Neutrophil (primary cell): ENCODE measurements at regions not wholly inside any gene's neighbourhood (a gene's known extent, or its start where the extent isn't known, plus 50 kb on each side); places are given as distances from the start of the nearest gene placed in this dataset.

Experiments used
- H3K27ac ChIP-seq: fragments of 200-600 bp; sonication (generic); 2 replicates; pipeline ENCODE4 v1.5.1; 2016; ENCODE audit warnings: mild to moderate bottlenecking, moderate library complexity
- H3K27me3 ChIP-seq: fragments of 200-600 bp; sonication (generic); 2 replicates; pipeline ENCODE4 v1.6.0; 2016; ENCODE audit warnings: mild to moderate bottlenecking
- H3K36me3 ChIP-seq: fragments of 200-600 bp; sonication (generic); 2 replicates; pipeline ENCODE4 v1.5.1; 2017
- H3K4me1 ChIP-seq, 2 experiments: fragments of 200-600 bp in 1 of 2; sonication (generic) in 1 of 2; 1 replicate in 1 of 2; 2 replicates in 1 of 2; pipeline versions ENCODE4 v1.5.1 to v1.6.1; 2013 to 2016; ENCODE audit warnings: low read depth in 1 of 2, low read length in 1 of 2, mild to moderate bottlenecking in 1 of 2, moderate library complexity in 1 of 2; ENCODE audit not compliant: control insufficient read depth in 1 of 2, insufficient read depth in 1 of 2
- H3K4me3 ChIP-seq, 2 experiments: fragments of 200-600 bp in 1 of 2; sonication (generic) in 1 of 2; 1 replicate in 1 of 2; 2 replicates in 1 of 2; pipeline ENCODE4 v1.5.1; 2013 to 2016; ENCODE audit warnings: low read depth in 1 of 2, low read length in 1 of 2, mild to moderate bottlenecking in 1 of 2, moderate library complexity in 1 of 2
- H3K9me3 ChIP-seq: fragments of 200-600 bp; sonication (generic); 2 replicates; pipeline ENCODE4 v1.5.1; 2016
- TF ChIP-seq, protein P1 (sequence below): fragments of 200-600 bp; sonication (generic); IDR thresholded peaks from 2 replicates; pipeline ENCODE4 v1.5.1; 2016; ENCODE audit warnings: antibody characterized with exemption

GRCh38 chr4:57219431-57219830 is 109.2 kb upstream of the IGFBP7 start:
- no peak overlapping the region for H3K27ac ChIP-seq
- TF ChIP-seq, protein P1, sequence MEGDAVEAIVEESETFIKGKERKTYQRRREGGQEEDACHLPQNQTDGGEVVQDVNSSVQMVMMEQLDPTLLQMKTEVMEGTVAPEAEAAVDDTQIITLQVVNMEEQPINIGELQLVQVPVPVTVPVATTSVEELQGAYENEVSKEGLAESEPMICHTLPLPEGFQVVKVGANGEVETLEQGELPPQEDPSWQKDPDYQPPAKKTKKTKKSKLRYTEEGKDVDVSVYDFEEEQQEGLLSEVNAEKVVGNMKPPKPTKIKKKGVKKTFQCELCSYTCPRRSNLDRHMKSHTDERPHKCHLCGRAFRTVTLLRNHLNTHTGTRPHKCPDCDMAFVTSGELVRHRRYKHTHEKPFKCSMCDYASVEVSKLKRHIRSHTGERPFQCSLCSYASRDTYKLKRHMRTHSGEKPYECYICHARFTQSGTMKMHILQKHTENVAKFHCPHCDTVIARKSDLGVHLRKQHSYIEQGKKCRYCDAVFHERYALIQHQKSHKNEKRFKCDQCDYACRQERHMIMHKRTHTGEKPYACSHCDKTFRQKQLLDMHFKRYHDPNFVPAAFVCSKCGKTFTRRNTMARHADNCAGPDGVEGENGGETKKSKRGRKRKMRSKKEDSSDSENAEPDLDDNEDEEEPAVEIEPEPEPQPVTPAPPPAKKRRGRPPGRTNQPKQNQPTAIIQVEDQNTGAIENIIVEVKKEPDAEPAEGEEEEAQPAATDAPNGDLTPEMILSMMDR, result no peak
- no peaks in the 10 kb centered on the region for H3K9me3 ChIP-seq
- H3K36me3 ChIP-seq, result no peaks in the 10 kb centered on the region
- no peaks in the 10 kb centered on the region for H3K27me3 ChIP-seq
- H3K4me1 ChIP-seq, result no peaks in the 10 kb centered on the region
- H3K4me3 ChIP-seq, result no peak overlapping the region

DNA sequence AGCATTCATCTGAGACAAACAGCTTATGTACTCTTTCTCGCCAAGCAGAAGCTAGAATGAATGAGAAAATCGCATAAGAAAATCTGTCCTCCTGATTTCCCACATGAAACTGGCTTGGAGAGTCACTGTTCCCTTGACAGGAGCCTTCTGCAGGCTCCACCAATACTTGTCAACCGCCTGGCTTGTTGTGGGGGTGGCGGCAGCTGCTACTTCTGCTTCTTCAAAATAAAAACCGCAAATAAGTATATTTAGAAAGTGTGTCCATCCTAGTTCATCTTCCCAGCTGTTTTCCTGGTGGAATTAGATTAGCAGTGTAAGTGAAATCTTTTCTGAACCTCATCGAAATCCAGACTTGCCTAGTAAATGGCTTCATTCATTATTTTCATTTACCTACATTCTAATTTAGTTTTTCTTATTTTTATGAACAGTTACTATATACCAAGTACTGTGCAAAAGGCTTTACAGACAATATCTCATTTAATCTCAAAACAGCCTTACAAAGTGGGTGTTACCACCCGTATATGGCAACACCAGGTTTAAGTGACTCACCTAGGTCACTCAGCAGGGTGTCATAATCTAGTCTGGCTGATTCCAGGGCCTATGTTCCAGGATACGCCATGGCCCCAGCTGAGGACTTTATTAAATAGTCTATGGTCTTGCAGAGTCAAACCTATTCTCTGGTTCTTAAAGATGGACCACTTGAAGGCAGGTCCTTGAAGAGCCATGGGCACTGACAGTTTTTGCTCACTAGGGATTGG is 104.6 kb upstream of the IGFBP7 start:
- TF ChIP-seq, protein P1, result no peak
- Histone ChIP-seq H3K36me3 (no peaks in the 10 kb centered on the region), H3K27ac (no peak overlapping the region), H3K4me1 (no peaks in the 10 kb centered on the region), H3K9me3 (no peaks in the 10 kb centered on the region), H3K4me3 (no peak overlapping the region), H3K27me3 (no peaks in the 10 kb centered on the region)

- Histone ChIP-seq H3K4me3 (no peak overlapping the region), H3K36me3 (no peaks in the 10 kb centered on the region), H3K4me1 (no peaks in the 10 kb centered on the region), H3K27ac (no peak overlapping the region), H3K9me3 (no peaks in the 10 kb centered on the region), H3K27me3 (no peaks in the 10 kb centered on the region)
- TF ChIP-seq, protein P1, result no peak
Observed at GRCh38 chr4:57211131-57211530, 100.9 kb upstream of the IGFBP7 start.

- Histone ChIP-seq H3K9me3 (no peaks in the 10 kb centered on the region), H3K27me3 (no peaks in the 10 kb centered on the region), H3K36me3 (no peaks in the 10 kb centered on the region), H3K4me3 (no peak overlapping the region), H3K4me1 (no peaks in the 10 kb centered on the region), H3K27ac (no peak overlapping the region)
- TF ChIP-seq, protein P1, result no peak
Observed at GRCh38 chr4:57206172-57206571, 96.0 kb upstream of the IGFBP7 start.

DNA sequence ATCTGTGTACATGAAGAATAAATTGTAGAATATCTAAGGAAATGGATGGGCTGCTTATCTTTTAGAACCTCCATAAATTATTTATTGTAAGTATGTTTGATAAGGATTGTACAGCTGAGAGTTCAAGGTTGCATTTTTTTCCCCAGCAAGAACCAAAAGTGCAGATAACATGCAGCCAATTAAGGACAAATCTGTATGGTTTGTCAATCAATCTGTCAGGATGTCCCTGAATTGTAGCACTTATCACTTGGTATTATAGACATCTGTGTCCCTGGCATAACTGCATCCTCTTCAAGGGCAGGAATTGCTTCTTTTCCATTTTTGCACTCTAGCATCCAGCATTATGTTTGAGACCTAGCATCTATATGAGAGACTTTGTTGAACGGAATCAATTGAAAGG is 95.4 kb upstream of the IGFBP7 start:
- H3K27ac ChIP-seq, result no peak overlapping the region

More for the DNA sequence above, 95.4 kb upstream of the IGFBP7 start:
- Histone ChIP-seq H3K4me1 (no peaks in the 10 kb centered on the region), H3K27me3 (no peaks in the 10 kb centered on the region), H3K36me3 (no peaks in the 10 kb centered on the region), H3K4me3 (no peak overlapping the region), H3K9me3 (no peaks in the 10 kb centered on the region)
- TF ChIP-seq, protein P1, result no peak
